ENCODE measurements at regions not wholly inside any gene's neighbourhood (a gene's known extent, or its start where the extent isn't known, plus 50 kb on each side); places are given as distances from the start of the nearest gene placed in this dataset.

- H3K27ac ChIP-seq (ENCODE audit: low read depth, low read length), result no peak overlapping the region
- no peaks in the 10 kb centered on the region for H3K9me3 ChIP-seq (ENCODE audit: control insufficient read depth, insufficient read depth, low read length)
- no peaks in the 10 kb centered on the region for H3K4me1 ChIP-seq (ENCODE audit: control insufficient read depth, low read length)
- H3K4me3 ChIP-seq (ENCODE audit: low read length), result no peak overlapping the region
- no peaks in the 10 kb centered on the region for H4K20me1 ChIP-seq (ENCODE audit: control insufficient read depth, insufficient read depth, low read depth, low read length)
- no peaks in the 10 kb centered on the region for H3K9me2 ChIP-seq (replicated peaks; ENCODE audit: control insufficient read depth, low read length)
- H3F3A ChIP-seq (ENCODE audit: control insufficient read depth, insufficient read depth), result no peaks in the 10 kb centered on the region
- no peaks in the 10 kb centered on the region for H3K36me3 ChIP-seq (ENCODE audit: control insufficient read depth, low read length)
- TF ChIP-seq, protein P1, sequence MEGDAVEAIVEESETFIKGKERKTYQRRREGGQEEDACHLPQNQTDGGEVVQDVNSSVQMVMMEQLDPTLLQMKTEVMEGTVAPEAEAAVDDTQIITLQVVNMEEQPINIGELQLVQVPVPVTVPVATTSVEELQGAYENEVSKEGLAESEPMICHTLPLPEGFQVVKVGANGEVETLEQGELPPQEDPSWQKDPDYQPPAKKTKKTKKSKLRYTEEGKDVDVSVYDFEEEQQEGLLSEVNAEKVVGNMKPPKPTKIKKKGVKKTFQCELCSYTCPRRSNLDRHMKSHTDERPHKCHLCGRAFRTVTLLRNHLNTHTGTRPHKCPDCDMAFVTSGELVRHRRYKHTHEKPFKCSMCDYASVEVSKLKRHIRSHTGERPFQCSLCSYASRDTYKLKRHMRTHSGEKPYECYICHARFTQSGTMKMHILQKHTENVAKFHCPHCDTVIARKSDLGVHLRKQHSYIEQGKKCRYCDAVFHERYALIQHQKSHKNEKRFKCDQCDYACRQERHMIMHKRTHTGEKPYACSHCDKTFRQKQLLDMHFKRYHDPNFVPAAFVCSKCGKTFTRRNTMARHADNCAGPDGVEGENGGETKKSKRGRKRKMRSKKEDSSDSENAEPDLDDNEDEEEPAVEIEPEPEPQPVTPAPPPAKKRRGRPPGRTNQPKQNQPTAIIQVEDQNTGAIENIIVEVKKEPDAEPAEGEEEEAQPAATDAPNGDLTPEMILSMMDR (IDR thresholded peaks at IDR 0.05; ENCODE audit: low read depth, low read length, poor library complexity, severe bottlenecking), result no peak
- no peak for TF ChIP-seq EZH2phosphoT487 (IDR thresholded peaks at IDR 0.05; ENCODE audit: borderline replicate concordance, low read length)
- H3K27me3 ChIP-seq (ENCODE audit: control insufficient read depth, low read length), result no peaks in the 10 kb centered on the region
- H3K4me2 ChIP-seq (ENCODE audit: low read length), result no peak overlapping the region
- no peaks in the 10 kb centered on the region for H3K79me2 ChIP-seq (ENCODE audit: control insufficient read depth, low read length)
Measured at GRCh38 chr9:80387828-80388227, 816.1 kb downstream of the TLE4 start.

DNA sequence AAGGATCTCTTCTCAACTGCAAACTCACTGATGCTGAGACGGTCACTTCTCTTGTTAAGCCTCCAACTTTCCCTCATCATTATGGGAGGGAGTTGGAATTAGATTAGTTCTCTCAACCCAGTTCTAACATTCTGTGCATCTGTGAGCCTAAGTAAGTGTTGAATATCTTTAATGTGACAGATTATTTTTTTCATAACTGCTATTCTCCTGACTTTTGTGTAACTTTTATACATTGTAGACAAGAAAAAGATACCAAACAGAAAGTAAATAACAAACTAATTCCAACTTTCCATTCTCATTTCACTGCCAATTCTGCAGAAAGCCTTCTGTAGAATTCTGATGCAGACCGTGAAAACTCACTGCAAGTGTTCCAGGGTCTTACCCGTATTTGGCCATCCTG, 813.5 kb downstream of the TLE4 start:
- H3K27me3 ChIP-seq (ENCODE audit: control insufficient read depth, low read length), result no peaks in the 10 kb centered on the region
- H3K4me3 ChIP-seq (ENCODE audit: low read length), result no peak overlapping the region
- no peaks in the 10 kb centered on the region for H3K9me2 ChIP-seq (replicated peaks; ENCODE audit: control insufficient read depth, low read length)
- no peaks in the 10 kb centered on the region for H3K4me1 ChIP-seq (ENCODE audit: control insufficient read depth, low read length)
- H3K9me3 ChIP-seq (ENCODE audit: control insufficient read depth, insufficient read depth, low read length), result no peaks in the 10 kb centered on the region
- H3K36me3 ChIP-seq (ENCODE audit: control insufficient read depth, low read length), result no peaks in the 10 kb centered on the region
- H4K20me1 ChIP-seq (ENCODE audit: control insufficient read depth, insufficient read depth, low read depth, low read length), result no peaks in the 10 kb centered on the region
- no peak overlapping the region for H3K27ac ChIP-seq (ENCODE audit: low read depth, low read length)
- no peaks in the 10 kb centered on the region for H3K79me2 ChIP-seq (ENCODE audit: control insufficient read depth, low read length)
- TF ChIP-seq, protein P1 (IDR thresholded peaks at IDR 0.05; ENCODE audit: low read depth, low read length, poor library complexity, severe bottlenecking), result no peak
- TF ChIP-seq EZH2phosphoT487 (IDR thresholded peaks at IDR 0.05; ENCODE audit: borderline replicate concordance, low read length), result no peak
- no peak overlapping the region for H3K4me2 ChIP-seq (ENCODE audit: low read length)
- no peaks in the 10 kb centered on the region for H3F3A ChIP-seq (ENCODE audit: control insufficient read depth, insufficient read depth)

GRCh38 chr9:80383331-80383730, 811.6 kb downstream of the TLE4 start:
- Histone ChIP-seq H3F3A (ENCODE audit: control insufficient read depth, insufficient read depth) (no peaks in the 10 kb centered on the region), H3K27ac (ENCODE audit: low read depth, low read length) (no peak overlapping the region), H4K20me1 (ENCODE audit: control insufficient read depth, insufficient read depth, low read depth, low read length) (no peaks in the 10 kb centered on the region), H3K4me1 (ENCODE audit: control insufficient read depth, low read length) (no peaks in the 10 kb centered on the region), H3K9me2 (replicated peaks; ENCODE audit: control insufficient read depth, low read length) (no peaks in the 10 kb centered on the region), H3K4me2 (ENCODE audit: low read length) (no peak overlapping the region), H3K27me3 (ENCODE audit: control insufficient read depth, low read length) (no peaks in the 10 kb centered on the region), H3K4me3 (ENCODE audit: low read length) (no peak overlapping the region), H3K9me3 (ENCODE audit: control insufficient read depth, insufficient read depth, low read length) (no peaks in the 10 kb centered on the region), H3K79me2 (ENCODE audit: control insufficient read depth, low read length) (no peaks in the 10 kb centered on the region), H3K36me3 (ENCODE audit: control insufficient read depth, low read length) (no peaks in the 10 kb centered on the region)
- TF ChIP-seq EZH2phosphoT487 (IDR thresholded peaks at IDR 0.05; ENCODE audit: borderline replicate concordance, low read length), result no peak
- TF ChIP-seq, protein P1 (IDR thresholded peaks at IDR 0.05; ENCODE audit: low read depth, low read length, poor library complexity, severe bottlenecking), result no peak
